IPS DF 19.7 (cell line): ENCODE measurements at regions not wholly inside any gene's neighbourhood (a gene's known extent, or its start where the extent isn't known, plus 50 kb on each side); places are given as distances from the start of the nearest gene placed in this dataset.

ENCODE experiments used
- DNase-seq: peaks from one replicate; pipeline ENCODE4 v3.0.0-alpha.2; 2013; ENCODE audit warnings: low read depth, low spot score

DNA sequence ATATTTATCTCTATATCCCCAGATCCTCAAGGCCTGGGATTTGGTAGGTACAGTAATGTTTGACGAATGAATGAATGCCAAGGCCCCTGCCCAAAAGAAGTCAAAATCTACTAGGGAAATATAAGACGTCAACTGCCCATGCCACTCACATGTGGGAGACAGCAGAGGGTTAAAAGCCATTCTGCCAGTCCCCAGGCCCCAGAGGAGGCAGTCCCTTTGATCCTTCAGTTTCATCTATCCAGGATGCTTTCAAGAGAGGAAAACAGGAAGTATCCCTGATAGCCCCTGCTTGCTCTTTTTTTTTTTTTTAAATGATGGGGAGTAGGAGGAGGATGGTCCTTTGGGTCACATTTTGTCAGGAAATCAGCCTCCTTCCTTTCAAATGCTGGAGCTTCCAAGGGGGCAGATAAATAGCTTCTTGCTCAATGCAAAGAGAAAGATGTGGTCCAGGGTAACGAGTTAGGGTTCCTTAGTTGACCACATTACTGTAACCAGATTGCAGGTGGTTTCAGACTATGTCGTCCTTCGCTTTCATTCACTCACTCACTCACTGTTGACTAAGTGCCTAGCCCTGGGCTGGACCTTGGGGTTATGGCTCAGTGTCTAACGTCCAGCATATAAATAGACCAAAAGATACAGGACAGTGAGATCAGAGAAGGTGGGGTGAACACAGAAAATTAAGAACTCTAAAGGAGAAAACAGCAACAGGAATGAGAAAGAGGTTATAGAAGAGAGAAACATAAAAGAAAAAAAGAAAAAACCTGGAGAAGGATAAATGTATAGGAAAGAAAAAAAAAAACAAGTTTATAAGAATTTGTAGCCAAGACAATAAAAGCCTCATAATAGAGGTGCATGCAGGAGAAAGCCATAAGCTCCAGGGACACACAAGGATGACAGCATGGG is 64.6 kb upstream of the PIM1 start:
- no peak for DNase-seq

- DNase-seq = no peak
Observed at GRCh38 chr6:37106051-37106363, 63.9 kb upstream of the PIM1 start.

DNA sequence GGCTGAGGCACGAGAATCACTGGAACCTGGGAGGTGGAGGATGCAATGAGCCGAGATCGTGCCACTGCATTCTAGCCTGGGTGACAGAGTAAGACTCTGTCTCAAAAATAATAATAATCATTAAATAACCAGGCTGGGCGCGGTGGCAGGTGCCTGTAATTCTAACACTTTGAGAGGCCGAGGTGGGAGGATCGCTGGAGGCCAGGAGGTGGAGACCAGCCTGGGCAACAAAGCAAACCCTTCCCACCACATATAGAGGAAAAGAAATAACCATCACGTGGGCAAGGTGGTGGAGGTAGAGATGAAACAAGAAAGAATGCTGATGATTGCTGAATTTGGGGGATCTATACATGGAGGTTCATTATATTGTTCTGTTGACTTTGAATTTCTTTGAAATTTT is 63.4 kb upstream of the PIM1 start:
- DNase-seq = no peak

DNA sequence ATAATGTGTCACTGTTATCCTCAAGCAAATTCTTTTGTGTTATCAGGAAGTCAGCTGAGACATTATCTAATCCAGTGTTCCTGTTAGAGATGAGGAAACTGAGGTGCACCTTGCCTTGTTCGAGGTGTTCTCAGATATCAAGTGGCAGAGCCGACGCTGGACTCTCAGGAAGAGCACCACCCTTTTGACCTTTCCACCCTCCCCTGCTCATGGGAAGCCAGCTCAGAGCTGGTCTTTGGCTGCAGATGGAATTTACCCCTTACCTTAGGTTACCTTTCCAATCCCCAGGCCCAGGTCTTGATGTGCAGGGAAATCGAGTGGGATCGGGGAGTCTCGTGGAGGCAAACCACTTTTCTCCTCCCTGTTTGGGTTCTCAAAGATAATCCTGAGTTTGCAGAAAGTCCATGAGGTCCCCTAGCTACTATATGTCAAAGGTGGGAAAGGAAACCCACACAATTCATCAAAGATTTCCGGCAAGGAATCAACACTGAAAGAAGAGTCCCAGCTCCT is 62.9 kb upstream of the PIM1 start:
- DNase-seq = no peak

GRCh38 chr6:37109714-37110499 is 60.0 kb upstream of the PIM1 start:
- no peak for DNase-seq

DNA sequence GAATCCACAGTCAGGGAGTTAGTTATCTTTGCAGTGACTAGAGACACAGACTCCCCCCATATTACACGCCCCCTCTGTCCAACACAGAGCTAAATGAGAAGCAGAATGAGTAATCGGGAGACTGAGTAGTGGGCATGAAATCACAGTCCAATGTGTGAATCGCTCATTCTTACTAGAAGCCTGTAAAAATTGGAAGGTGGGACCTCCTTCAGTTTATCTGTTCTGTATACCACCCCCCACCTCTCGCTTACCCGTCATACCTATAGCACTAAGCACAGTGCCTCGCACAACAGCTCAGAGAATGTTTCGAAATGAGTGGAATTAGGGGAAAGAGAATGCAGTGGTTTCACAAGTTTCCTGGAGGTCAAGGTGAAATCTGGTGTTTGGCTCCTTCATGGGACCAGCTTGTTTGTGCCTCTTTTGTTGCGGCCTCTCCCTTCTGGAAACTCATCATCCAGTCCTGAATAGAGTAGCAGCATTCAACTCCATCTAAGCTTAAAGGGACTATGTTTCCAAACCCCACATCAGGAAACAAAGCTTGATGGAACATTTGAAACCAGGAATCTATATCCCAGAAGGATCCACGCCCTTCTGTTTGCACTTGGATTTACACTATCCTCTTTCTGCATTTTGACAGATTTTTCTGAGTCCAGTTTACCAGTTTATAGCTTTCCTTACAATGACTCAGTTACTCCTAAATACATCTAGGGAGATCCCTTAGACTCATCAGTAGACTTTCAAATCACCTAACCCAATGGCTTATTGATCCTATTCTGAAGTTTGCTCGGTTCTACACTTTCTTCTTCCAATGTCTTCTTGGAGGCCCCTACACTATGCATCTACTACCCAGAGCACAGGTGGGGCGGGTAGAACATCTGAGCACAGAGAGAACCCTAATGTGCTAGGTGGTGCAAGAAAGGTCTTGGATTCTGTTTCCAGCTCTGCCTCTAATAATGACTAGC is 59.2 kb upstream of the PIM1 start:
- no peak for DNase-seq

- DNase-seq = no peak
Observed at GRCh38 chr6:37113976-37114375, 56.0 kb upstream of the PIM1 start.

- no peak for DNase-seq
Observed at GRCh38 chr6:37114612-37115011, 55.3 kb upstream of the PIM1 start.

DNA sequence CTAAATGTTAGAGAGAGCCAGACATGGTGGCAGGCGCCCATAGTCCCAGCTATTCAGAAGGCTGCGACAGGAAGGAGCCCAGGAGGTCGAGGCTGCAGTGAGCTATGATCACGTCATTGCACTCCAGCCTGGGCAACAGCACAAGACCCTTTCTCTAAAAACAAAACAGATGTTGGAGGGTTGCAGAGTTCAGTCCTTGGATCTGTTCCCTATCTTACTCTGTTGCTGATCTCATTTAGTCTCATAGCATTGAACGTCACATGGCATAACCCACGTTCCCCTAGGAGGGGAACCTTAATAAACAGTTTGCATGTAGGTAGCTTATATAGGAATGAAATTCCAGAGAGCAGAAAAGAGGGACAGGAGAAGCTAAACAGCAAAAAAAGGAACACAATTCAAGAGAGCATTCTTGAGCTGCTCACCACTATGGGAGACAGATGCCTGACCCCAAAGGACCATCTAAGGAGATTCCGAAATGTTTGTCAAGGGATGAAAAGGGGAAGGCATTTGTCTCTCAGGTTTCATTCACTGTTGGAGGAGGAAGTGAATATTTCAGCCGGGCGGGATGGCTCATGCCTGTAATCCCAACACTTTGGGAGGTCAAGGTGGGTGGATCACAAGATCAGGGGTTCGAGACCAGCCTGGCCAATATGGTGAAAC is 54.6 kb upstream of the PIM1 start:
- DNase-seq = no peak

GRCh38 chr6:37116326-37116725 is 53.6 kb upstream of the PIM1 start:
- DNase-seq = no peak

- DNase-seq = no peak
Observed at GRCh38 chr6:37119387-37119886, 50.5 kb upstream of the PIM1 start.
